ENCODE measurements at regions not wholly inside any gene's neighbourhood (a gene's known extent, or its start where the extent isn't known, plus 50 kb on each side); places are given as distances from the start of the nearest gene placed in this dataset.

DNA sequence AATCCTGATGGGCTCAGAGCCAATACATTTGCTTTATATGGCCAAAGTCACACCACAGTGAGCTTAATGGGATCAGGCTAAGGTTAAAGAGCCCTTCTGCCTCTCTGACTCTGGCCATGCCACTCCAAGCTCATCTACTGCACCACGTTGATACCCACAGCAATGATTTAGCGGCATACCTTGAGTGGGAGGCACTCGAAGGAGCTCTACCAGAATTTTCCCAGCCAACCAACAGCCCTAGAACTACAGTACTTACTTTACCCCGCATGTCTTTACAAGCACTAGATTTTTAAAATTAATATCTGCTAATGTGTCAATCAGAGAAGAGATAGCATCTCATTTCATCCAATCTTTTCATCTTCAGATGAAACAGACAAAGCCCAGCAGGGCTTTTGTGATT, 300.5 kb downstream of the GRIN2B start:
- no peak for DNase-seq (ENCODE audit: low read depth)

DNA sequence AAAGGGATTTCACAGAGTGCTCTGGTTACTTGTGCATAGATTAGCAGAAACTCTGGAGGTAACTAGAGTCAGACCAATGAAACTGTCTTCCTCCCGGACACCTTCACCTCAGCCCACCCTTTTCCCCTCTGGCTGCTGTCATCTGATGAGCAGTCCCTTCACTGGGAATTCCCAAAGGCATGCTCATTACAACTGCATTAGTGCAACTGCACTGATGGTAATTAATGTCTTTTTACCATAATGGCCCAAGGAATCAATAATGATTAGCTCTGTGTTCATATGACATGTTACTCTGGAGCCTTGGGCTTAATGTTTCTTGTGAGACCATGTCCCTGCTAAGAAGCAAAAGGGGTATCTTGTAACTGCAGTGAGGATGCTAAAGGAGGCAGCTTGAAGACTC, 304.5 kb downstream of the GRIN2B start:
- DNase-seq (ENCODE audit: low read depth): no peak

DNA sequence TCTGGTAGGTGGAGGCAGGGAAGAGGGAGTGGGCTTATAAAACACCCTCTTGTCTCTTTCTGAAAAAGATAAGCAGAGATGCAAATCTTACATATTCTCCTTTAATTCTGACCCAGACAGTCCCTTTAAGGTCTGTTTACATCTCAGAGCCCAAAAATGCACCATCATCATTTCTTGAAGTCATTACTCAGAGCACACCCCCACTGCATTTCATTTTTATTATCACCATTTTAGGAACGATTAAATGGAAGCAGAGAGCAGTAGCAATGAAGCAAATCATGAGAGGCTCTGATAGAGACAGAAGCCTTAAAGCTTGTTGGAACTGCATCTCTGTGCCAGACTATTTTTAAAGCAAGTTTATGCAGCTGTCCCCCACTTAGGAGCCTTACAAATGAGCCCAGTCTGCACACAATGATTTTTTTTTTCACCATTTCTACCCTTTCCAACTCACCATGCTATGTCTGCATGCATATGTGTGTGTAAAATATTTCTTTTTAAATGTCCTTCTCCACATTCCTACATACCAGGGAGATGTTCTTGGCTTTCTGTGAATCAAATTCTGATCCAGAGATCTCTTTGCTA, 311.0 kb downstream of the GRIN2B start:
- no peak for DNase-seq (ENCODE audit: low read depth)

DNA sequence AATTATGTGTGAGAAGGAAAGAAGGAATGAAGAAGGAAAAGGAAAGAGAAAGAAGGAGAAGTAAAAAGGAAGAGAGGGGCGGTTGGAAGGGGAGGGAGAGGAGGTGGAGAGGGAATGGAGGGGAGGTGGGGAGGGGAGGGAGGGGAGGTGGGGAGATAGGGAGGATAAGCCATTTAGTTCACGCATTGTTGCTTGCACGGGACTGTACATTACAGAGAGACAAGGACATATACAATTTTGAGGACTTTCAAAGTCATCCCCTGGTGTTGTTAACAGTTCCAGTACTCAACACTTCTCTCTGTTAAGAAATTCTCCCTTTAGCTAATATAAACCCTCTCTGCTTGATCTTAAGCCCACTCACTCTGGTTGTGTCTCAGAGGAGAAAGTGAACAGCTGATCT, 312.5 kb downstream of the GRIN2B start:
- no peak for DNase-seq (ENCODE audit: low read depth)

DNA sequence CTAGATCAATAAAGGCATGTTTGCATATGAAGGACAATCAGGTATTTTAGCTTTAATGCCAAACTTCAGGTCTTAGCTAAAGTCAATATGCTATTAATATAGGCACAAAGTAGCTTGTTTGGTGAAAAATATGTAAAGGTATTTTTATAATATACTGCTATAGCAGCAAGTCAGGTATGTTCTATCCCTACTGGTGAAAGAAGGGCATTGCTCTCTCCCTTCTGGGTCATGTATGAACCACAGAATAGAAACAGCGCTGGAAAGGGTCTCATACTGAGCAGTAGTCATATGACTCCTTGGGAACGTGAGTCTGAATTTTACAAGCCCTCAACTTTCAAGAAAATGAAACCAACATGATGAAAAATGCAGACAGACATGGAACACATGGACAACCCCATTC, 314.6 kb downstream of the GRIN2B start:
- DNase-seq (ENCODE audit: low read depth): no peak

DNA sequence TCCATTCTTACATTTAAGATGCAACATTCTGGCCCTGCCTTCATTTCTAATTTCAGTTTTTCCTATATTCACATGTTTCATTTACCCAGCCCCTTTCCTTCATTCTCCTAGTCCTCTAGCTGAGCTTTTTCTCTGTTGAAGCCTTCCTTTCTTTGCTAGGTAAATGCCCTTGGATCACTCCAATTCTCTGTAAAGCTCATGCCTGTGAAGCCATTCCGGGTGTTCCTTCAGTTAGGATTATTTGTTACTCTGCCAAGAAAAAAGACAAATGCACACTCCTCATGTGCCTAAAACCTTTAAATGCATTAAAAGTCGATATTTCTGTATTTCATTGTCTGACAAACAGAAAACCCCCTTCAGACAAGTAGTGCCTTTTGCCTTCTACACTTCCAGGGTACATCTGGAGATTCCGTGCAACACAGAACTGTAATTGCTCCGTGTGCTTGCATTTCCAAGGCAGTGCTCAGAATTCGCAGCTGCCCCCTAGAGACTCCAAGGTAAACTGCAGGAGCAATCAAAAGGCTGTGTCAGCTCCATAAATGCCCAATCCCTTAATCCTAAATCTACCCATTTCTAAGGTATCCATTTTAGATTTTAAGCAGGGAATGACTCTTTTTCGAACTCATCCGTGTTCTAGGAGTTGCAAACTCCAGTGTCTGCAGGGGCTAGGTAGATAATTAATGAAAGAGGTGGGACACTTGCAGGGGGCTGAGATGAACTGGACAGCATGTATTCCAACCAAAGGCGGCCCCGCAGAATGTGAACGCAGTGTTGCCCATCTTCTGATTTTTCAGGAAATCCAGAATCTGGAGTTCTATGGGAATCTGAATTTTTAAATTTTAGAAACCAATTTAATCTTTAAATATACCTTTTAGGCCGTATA, 320.2 kb downstream of the GRIN2B start:
- DNase-seq (ENCODE audit: low read depth): peak; percentile 56

DNA sequence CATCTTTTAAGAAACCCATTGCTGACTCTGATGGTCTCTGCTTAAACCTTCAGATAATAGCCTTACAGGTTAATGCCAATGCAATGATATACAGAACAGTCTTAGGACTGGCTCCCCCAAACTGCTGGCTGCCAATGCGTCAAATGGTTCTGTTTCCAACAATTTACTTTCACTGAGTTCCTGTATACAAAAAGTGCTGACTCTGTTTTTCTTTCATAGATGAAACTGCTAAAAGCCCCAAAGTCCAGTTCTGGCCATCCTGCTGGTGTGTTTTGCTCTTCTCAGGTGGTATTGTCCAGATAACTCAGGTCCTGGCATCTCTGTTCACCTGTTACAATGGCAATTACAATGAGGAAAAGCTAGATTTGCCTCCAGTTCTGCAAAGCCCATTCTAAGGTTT, 326.9 kb downstream of the GRIN2B start:
- no peak for DNase-seq (ENCODE audit: low read depth)

DNA sequence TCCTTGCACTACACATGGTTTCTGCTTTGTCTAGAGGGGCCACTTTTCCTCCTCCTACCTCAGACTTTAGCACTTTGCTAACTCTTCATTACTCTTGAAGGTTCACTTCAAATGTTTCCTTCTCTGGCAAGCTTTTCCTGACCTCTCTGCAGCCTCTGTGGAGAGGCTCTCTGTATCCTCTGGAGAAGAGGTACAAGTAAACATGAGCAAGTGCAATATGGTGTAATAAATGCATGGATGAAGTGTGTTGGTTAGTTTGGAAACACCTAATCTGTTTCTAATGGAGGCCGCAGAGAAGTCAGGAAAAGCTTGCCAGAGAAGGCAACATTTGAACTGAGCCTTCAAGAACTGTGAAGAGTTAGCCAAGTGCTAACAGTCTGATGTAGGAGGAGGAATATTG, 329.3 kb downstream of the GRIN2B start:
- DNase-seq (ENCODE audit: low read depth): no peak

DNA sequence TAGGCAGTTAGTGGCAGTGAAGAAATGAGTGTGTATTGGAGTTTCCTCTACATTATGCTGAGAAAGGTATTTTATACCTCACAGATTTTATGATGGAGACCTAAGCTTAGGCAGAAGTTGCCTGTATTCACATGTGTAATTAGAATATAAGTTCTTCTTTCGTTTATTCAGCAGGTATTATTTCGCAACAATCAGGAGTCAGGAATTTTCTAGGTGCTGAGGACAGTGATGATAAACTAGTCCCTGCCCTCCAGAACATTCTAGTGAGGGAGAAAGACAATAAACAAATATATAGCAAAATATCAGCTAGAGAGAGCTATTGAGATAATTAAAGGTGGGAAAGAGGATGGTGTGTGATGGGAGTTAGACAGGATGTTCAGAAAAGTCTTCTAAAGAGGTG, 345.7 kb downstream of the GRIN2B start:
- DNase-seq (ENCODE audit: low read depth): no peak

DNA sequence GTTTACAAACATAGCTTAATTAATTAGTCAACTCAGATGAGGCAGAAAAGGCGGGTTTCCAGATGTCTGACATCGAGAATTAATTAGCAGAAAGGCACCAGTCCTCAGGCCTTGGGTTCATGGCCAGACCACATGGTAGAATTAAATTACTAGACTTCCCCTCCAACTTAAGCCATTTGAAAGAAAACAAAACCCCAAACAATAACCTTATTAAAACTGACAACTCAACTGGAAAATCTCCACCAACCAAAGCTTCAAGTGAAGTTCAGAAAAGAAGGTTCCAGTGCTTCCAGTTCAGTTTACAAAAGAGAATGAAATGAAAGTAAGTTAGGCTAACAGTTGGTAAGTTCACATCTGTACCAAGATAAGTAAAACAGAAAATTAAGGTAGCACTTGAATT, 349.5 kb downstream of the GRIN2B start:
- DNase-seq (ENCODE audit: low read depth): no peak

DNA sequence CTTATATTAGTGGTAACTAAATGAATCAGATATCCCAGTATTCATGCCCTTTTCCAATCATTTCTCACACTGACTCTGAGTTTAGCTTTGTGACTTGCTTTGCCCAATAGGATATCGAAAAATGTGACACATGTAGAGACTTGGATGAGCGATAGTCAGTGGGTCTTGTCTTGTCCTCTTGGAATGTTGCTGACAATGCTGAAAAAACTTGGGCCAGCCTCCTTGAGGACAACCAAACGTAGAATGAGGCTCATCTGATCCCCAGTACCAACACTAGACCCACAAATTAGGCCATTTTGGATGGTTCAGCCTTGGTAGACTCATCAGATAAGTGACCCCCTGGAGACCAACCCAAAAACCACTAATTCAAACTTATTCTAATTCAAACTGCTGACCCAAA, 351.0 kb downstream of the GRIN2B start:
- no peak for DNase-seq (ENCODE audit: low read depth)

DNA sequence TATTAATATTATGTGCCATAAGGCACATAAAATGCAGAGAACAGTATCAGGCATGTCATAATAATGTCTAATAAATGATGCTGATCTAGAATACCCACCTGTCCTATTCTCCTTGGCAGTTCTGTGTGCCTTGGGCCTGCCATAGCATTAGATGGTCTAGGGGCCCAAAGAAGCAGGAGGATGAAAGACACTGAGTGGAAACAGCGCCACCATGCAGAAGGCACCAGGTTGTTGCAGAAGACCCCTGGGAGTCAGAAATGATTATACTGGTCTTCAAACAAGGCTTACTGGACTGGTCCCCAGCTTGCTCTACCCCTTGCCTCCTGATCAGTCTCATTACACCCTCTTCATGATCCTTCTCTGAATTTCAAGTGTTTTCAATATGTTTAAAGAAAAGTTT, 353.3 kb downstream of the GRIN2B start:
- DNase-seq (ENCODE audit: low read depth): no peak

DNA sequence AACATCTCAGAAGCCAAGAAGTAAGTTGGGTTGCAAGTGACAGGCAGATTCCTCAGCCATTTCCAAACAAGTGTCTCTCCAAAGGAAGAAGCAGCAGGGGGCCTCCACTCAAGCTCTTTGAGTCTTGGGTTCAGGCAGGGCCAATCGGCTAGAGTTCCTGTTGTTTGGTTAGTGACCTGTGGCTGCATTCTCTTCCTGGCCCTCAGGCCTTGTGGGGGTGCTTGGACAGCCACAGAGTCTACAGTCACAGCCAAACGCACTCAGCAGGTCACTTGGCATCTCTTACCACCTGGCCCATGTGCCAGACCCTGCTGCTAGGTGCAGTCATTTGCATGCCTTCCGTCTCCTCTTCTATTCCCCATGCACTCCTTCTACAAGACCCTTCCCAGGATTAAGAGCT, 353.9 kb downstream of the GRIN2B start:
- no peak for DNase-seq (ENCODE audit: low read depth)

DNA sequence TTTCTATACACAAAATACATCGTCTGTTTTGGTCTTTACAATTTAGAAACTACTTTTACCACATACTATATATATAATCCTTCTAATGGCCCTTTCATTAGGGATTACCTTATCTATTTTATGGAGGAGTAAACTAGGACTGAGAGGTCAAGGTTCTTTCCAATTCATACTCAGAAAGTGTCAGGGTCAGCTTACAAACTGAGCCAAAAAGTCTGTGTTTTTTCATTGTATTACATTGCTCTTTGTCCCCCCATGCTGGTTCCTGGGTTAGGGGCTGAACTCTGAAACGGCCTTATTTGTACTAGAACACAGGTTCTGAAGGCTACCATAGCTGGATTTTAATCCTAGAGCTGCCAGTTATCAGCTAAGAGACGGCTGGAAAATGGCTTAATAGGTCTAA, 368.1 kb downstream of the GRIN2B start:
- DNase-seq (ENCODE audit: low read depth): no peak

DNA sequence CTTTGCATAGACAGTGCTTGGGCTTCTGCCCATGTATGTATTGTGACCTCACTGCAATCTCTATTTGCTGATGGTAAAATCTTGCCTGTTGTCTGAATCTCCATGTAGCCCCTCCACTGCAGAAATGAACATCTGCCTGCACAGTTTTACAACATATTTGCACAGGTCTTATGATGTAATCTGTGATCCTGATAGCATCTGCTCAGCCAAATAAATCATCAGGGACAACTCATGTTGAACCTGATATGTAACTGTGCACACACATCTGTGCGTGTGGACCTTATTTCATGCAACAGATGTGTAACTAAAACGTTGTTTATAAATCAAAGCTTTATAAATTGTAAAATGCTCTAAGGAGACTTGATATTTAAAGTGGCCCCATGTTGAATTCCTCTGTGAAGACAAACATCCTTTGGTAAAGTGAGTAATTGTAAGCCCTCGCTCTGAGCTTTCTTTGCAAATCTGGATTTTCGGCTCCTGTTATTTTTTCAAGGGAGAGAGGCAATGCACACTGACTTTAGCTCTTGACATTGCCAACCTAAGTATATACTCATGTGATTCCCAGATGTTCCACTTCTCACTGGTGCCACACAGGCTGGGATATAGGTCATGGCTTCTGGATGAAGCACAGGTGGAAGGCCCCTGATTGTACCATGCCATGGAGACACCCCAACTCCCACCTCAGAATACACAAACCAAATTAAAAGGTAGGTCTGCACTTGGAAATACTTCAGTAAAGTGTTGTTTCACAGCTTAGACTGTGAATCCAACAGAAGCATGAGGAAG, 371.3 kb downstream of the GRIN2B start:
- no peak for DNase-seq (ENCODE audit: low read depth)

DNA sequence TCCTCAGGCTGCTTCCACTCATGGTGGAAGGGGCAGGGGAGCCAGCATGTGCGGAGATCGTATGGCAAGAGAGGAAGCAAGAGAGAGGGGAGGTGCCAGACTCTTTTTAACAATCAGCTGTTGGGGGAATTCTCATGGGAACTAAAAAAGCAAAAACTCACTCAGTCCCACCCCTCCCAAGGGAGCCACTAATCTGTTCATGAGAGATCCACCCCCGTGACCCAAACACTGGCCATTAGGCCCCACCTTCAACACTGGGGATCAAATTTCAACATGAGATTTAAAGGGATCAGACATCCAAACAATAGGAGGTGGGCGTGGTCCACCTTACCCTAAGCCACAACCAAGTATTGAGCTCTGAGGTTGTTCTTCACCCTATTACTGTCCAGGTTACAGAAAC, 375.1 kb downstream of the GRIN2B start:
- no peak for DNase-seq (ENCODE audit: low read depth)

DNA sequence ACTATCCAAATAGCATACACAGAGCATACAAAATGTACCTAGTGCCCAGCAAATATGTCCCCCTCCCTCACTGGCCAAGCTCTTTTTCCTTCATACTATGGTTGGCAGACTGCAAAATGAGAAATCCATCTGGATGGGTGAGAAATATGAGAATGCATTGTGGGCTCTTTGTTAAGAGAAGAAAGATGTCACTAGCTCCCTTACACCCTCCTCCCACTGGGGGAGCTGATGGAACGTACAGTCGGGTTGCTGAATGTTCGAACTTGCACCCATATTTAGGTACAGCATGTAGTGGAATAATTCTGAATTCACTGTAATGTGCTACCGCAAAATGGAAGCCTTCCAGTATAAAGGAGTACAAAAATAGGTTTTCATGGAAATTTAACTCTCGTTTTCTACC, 377.4 kb downstream of the GRIN2B start:
- no peak for DNase-seq (ENCODE audit: low read depth)

DNA sequence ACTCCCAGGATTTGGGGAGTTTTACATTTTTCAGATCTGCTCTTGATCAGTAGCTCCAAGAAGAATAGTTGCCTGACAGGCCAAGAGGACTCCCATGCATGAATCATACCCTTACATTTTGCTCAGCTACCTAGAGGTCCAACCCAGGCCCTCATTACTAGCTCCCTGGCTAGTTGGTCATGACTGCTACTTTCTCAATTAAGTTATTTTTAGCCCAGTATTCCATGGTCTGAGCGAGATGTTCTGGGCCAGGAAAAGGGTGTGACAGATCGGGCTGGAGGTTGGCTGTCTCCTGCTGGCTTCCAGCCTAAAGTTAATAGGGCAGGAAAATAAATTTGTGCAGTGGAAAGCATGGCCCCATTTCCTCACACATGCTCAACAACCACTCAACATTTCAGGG, 379.2 kb downstream of the GRIN2B start:
- no peak for DNase-seq (ENCODE audit: low read depth)

DNA sequence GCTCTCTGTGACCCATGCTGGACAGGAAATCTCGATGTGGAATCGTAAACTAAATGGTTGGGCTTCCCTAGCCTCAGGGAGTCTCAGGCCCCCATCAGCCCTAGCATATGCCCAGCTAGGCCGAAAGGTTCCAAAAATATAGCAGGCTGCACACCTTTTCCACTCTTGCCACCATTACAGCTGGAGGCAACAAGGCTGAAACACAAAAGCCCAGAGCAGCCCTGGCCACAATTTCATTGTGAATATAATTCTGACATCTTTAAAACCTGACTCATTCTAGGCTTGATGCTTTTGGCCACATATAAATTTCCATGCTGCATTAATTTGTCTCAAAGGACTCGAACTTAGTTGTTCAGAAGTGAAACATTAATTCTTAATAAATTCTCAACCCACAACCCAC, 382.2 kb downstream of the GRIN2B start:
- DNase-seq (ENCODE audit: low read depth): no peak

DNA sequence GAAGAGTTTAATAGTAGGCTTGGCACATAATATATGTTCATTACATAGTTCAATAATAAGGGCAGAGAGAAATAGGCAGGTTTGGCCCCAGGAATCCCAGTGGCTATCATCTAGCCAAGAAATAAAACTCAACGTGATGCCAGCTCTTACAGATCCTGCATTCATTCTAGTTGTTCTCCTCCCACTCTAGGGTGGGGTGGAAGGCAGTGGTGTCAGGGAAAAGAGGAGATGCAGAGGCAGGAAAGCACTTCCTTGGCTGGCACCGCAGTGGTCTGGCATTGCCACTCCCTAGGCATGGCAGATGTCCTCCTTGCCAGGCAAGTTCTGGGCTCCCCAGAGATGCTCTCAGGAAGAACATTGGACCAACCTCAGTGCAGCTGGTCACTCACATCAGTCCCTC, 383.6 kb downstream of the GRIN2B start:
- DNase-seq (ENCODE audit: low read depth): no peak

DNA sequence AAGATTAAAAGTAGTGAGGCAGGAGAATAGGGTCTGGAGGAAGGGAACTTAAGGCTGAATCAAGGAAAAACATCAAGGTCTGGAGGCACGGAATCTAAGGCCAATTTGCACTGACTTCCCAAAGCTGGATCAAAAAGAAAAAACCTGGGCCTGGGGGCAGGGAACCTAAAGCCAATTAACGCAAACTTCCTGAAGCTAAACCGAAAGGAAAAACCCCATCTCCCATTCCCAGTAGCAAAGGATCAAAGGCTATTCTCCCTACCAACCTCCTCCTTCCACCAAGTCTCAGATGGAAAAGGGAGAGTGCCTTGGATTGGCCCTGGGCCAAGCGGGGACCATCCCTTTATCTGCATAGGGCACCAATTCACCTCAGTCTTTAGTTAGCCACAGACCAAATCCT, 384.2 kb downstream of the GRIN2B start:
- DNase-seq (ENCODE audit: low read depth): no peak

DNA sequence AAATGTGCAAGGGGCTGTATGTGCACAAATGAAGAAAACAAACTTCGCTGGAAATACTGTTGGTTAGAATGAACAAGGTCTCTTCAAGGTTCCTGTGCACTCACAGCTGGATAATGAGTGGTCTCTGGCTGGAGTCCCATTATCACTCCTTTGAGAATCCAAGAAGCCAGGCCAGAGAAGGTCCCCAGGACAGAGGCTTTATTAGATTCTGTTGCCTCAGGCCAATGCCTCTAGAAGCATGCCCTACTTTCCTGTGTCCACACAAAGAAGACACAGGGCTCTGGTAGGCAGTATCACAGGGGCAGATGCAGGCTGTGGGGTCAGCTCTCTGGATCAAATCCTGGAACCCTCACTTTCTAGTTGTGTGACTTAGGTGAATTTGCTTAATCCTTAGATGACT, 384.7 kb downstream of the GRIN2B start:
- no peak for DNase-seq (ENCODE audit: low read depth)

All from EH (cell line).